ENCODE measurements at regions not wholly inside any gene's neighbourhood (a gene's known extent, or its start where the extent isn't known, plus 50 kb on each side); places are given as distances from the start of the nearest gene placed in this dataset.

- DNase-seq: no peak
- peaks cover 3% of the 10 kb centered on the region for H3K4me1 Mint-ChIP-seq (ENCODE audit: low read depth)
- ATAC-seq (ENCODE audit: poor library complexity): no peak
- H3K36me3 Mint-ChIP-seq (ENCODE audit: low read depth): no peaks in the 10 kb centered on the region
- Histone ChIP-seq H3K4me3 (ENCODE audit: low read length) (no peak overlapping the region), H3K4me1 (ENCODE audit: insufficient read depth, low read length) (no peaks in the 10 kb centered on the region), H3K9me3 (ENCODE audit: control insufficient read depth in 1 of 2, insufficient read depth in 1 of 2, low read length in 2 of 2) (no peaks in the 10 kb centered on the region), H3K27me3 (ENCODE audit: control insufficient read depth in 1 of 2, insufficient read depth in 2 of 2, low read length in 2 of 2) (no peaks in the 10 kb centered on the region), H3K27ac (ENCODE audit: low read depth in 1 of 2, low read length in 2 of 2) (no peak overlapping the region), H3K36me3 (ENCODE audit: insufficient read depth, low read length) (no peaks in the 10 kb centered on the region)
- peaks cover 10% of the 10 kb centered on the region for H3K27me3 Mint-ChIP-seq
- TF ChIP-seq CTCF (IDR thresholded peaks at IDR 0.05): no peak
- intact Hi-C loops (cut with DNase I, micrococcal nuclease): no loop called here
- H3K9me3 Mint-ChIP-seq: no peaks in the 10 kb centered on the region
- H3K27ac Mint-ChIP-seq: no peak overlapping the region
- H3K4me3 Mint-ChIP-seq: no peak overlapping the region
- CTCF ChIA-PET: no interaction called here
- POLR2A ChIA-PET: no interaction called here
Measured at GRCh38 chr13:34151885-34152284, 333.9 kb downstream of the RFC3 start.

GRCh38 chr13:34152409-34152808 lies 334.5 kb downstream of the RFC3 start:
- intact Hi-C loops (cut with DNase I, micrococcal nuclease): no loop called here
- TF ChIP-seq CTCF (IDR thresholded peaks at IDR 0.05): no peak
- Histone ChIP-seq H3K27me3 (ENCODE audit: control insufficient read depth in 1 of 2, insufficient read depth in 2 of 2, low read length in 2 of 2) (no peaks in the 10 kb centered on the region), H3K27ac (ENCODE audit: low read depth in 1 of 2, low read length in 2 of 2) (no peak overlapping the region), H3K9me3 (ENCODE audit: control insufficient read depth in 1 of 2, insufficient read depth in 1 of 2, low read length in 2 of 2) (no peaks in the 10 kb centered on the region), H3K4me1 (ENCODE audit: insufficient read depth, low read length) (no peaks in the 10 kb centered on the region), H3K4me3 (ENCODE audit: low read length) (no peak overlapping the region), H3K36me3 (ENCODE audit: insufficient read depth, low read length) (no peaks in the 10 kb centered on the region)
- Mint-ChIP-seq H3K36me3 (ENCODE audit: low read depth) (no peaks in the 10 kb centered on the region), H3K27me3 (peaks cover 15% of the 10 kb centered on the region), H3K27ac (no peak overlapping the region), H3K4me3 (no peak overlapping the region), H3K9me3 (no peaks in the 10 kb centered on the region), H3K4me1 (ENCODE audit: low read depth) (peaks cover 6% of the 10 kb centered on the region)
- no peak for ATAC-seq (ENCODE audit: poor library complexity)
- ChIA-PET CTCF (no interaction called here), POLR2A (no interaction called here)
- no peak for DNase-seq

- no peak overlapping the region for H3K4me3 Mint-ChIP-seq
- no peak overlapping the region for H3K27ac ChIP-seq (ENCODE audit: low read depth in 1 of 2, low read length in 2 of 2)
- no peak for DNase-seq
- H3K9me3 ChIP-seq (ENCODE audit: control insufficient read depth in 1 of 2, insufficient read depth in 1 of 2, low read length in 2 of 2): no peaks in the 10 kb centered on the region
- H3K27me3 Mint-ChIP-seq: peaks cover 21% of the 10 kb centered on the region
- H3K4me1 ChIP-seq (ENCODE audit: insufficient read depth, low read length): no peaks in the 10 kb centered on the region
- no peaks in the 10 kb centered on the region for H3K9me3 Mint-ChIP-seq
- CTCF ChIA-PET: no interaction called here
- no peak for TF ChIP-seq CTCF (IDR thresholded peaks at IDR 0.05)
- no peak for ATAC-seq (ENCODE audit: poor library complexity)
- H3K36me3 ChIP-seq (ENCODE audit: insufficient read depth, low read length): no peaks in the 10 kb centered on the region
- intact Hi-C loops (cut with DNase I, micrococcal nuclease): no loop called here
- no peaks in the 10 kb centered on the region for H3K36me3 Mint-ChIP-seq (ENCODE audit: low read depth)
- H3K4me3 ChIP-seq (ENCODE audit: low read length): no peak overlapping the region
- H3K4me1 Mint-ChIP-seq (ENCODE audit: low read depth): peaks cover 6% of the 10 kb centered on the region
- POLR2A ChIA-PET: no interaction called here
- no peak overlapping the region for H3K27ac Mint-ChIP-seq
- no peaks in the 10 kb centered on the region for H3K27me3 ChIP-seq (ENCODE audit: control insufficient read depth in 1 of 2, insufficient read depth in 2 of 2, low read length in 2 of 2)
Measured at GRCh38 chr13:34152996-34153395, 335.0 kb downstream of the RFC3 start.
